HG03045 (cell line): ENCODE measurements at regions not wholly inside any gene's neighbourhood (a gene's known extent, or its start where the extent isn't known, plus 50 kb on each side); places are given as distances from the start of the nearest gene placed in this dataset.

ENCODE experiments used
- ATAC-seq: cut with Tn5 transposase; IDR thresholded peaks from one replicate; pipeline ENCODE4 v1.9.1; 2021; ENCODE audit warnings: mild to moderate bottlenecking, moderate library complexity; ENCODE audit not compliant: unreplicated experiment

- no peak for ATAC-seq
Measured at GRCh38 chrX:78493180-78493579, 165.8 kb upstream of the CYSLTR1 start.

- no peak for ATAC-seq
Measured at GRCh38 chrX:78476701-78477100, 149.3 kb upstream of the CYSLTR1 start.

DNA sequence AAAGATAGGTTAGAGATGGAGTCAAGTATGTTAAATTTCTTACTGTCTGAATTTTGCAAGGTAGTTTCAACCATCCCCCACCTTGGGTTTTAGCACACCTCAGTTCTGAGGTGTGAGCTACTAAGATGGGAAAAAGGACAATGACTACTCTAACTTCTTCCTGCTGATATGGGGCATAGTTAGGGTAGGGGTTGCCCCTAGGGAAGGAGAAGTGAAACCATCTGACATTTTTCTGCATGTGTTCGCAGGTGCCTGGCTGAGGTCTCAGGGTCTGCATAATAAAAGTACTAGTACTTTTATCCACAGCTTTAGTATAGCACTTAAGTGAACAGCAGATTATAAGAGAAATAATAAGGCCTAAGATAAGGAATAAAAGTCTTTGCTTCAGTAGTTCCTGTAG lies 129.5 kb upstream of the CYSLTR1 start:
- no peak for ATAC-seq

GRCh38 chrX:78455901-78456300 lies 128.5 kb upstream of the CYSLTR1 start:
- no peak for ATAC-seq

DNA sequence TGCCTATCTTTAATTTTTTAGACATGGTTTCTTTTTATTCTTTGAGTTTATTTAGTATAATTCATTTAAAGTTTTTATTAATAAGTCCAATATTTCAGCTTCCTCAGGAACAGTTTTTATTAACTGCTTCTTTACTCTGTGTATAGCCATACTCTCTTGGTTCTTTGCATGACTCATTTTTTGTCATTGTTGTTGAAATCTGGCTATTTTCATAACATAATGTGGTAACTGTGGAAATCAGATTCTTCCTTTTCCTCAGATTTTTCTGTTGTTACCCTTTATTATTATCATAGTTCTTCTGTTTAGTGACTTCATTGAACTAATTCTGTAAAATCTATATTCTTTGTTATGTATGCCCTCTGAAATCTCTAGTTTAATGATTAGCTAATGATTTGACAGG lies 124.9 kb upstream of the CYSLTR1 start:
- no peak for ATAC-seq

- ATAC-seq: no peak
Measured at GRCh38 chrX:78437621-78438020, 110.2 kb upstream of the CYSLTR1 start.

GRCh38 chrX:78429172-78429571 lies 101.8 kb upstream of the CYSLTR1 start:
- ATAC-seq: no peak

DNA sequence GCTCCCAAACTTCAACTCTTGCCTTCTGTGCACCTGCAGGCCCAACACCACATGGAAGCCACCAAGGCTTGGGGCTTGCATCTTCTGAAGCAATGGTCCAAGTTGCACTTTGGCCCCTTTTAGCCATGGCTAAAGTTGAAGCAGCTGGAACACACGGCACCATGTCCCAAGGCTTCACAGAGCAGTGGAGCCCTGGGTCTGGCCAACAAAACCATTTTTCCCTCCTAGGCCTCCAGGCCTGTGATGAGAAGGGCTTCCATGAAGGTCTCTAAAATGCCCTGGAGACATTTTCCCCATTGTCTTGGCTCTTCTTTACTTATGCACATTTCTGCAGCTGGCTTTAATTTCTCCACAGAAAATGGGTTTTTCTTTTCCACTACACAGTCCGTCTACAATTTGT lies 61.3 kb upstream of the CYSLTR1 start:
- ATAC-seq: no peak

DNA sequence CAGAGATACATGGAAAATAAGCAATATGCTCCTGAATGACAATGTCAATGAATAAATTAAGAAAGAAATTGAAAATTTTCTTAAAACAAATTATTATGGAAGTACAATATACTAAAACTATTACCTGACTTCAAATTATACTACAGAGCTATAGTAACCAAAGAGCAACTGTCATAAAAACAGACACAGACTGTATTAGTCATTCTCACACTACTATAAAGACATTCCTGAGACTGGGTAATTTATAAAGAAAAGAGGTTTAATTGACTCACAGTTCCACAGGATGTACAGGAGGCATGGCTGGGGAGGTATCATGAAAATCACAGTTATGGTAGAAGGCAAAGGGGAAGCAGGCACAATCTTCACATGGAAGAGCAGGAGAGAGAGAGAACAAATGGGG lies 60.0 kb upstream of the CYSLTR1 start:
- ATAC-seq: no peak

DNA sequence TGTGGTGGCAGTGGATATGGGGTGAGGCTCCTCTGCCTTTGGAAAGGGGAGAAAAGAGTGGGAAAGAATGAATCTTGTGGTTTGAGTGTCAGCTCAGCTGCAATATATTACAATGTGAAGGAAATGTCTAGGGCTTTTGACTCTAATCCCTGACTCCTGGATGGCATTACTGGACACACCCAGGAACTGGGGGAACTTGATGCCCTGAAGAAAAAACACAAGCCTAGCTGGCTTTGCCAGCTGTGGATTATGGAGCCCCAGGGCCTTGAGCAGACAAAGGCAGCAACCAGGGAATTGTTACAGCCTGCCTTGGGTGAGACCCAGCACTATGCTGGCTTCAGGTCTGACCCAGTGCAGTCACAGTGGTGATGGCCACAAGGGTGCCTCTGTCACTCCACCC lies 57.1 kb upstream of the CYSLTR1 start:
- no peak for ATAC-seq

- no peak for ATAC-seq
Measured at GRCh38 chrX:78383594-78383993, 56.2 kb upstream of the CYSLTR1 start.

DNA sequence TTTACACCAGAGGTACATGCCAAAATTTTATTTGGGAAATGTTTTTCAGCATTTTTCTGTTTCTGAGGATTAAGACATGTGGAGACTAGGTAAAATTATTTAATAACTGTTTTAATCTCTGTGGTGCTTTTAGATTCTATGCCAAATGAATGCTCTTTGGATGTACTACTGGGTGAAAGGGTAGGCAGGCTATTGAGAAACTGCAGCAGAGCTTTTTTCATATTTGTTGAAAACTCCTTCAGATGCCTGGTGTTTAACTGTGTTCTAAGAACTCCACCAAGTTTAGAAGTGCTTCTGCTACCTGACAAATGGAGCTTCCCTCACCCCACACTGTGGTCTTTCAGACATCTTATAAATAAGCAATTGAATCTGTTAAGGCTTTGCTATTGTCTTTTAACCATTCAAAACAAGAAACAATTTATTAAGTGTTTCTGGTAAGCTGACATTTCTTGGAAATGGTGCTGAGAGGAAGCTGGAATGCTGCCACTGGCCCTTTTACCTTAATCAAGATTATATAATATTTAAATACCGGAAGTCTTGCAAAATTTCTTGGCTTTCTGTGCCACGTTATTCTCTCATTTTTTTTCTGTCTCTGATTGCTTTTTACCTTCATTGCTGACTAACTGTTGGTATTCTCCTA lies 51.2 kb upstream of the CYSLTR1 start:
- no peak for ATAC-seq
